Central memory CD8-positive, alpha-beta T cell (primary cell): ENCODE measurements at regions not wholly inside any gene's neighbourhood (a gene's known extent, or its start where the extent isn't known, plus 50 kb on each side); places are given as distances from the start of the nearest gene placed in this dataset.

Experiments used
- ATAC-seq: fragments of 150-1000 bp; cut with Tn5 transposase; replicated peaks from 2 replicates; pipeline ENCODE4 v1.10.0; 2022; ENCODE audit warnings: mild to moderate bottlenecking, moderate FRiP score, moderate number of reproducible peaks; ENCODE audit not compliant: poor library complexity, severe bottlenecking; ENCODE audit errors: extremely low read depth
- DNase-seq, 2 donors: peaks; one replicate each; pipeline ENCODE4 v3.0.0; 2021; ENCODE audit warnings: low spot score in 2 of 2
- H3K27ac Mint-ChIP-seq: one replicate; pipeline ENCODE4 v1.8.0; 2022; ENCODE audit warnings: low read depth, mild to moderate bottlenecking, moderate library complexity, mixed read lengths
- H3K27me3 Mint-ChIP-seq: one replicate; pipeline ENCODE4 v1.8.0; 2022; ENCODE audit warnings: mixed read lengths
- H3K36me3 Mint-ChIP-seq: one replicate; pipeline ENCODE4 v1.8.0; 2022; ENCODE audit warnings: mild to moderate bottlenecking, moderate library complexity, mixed read lengths; ENCODE audit not compliant: insufficient read depth
- H3K4me1 Mint-ChIP-seq: one replicate; pipeline ENCODE4 v1.8.0; 2022; ENCODE audit warnings: mixed read lengths
- H3K4me3 Mint-ChIP-seq: one replicate; pipeline ENCODE4 v1.8.0; 2022; ENCODE audit warnings: mild to moderate bottlenecking, moderate library complexity, mixed read lengths
- H3K9me3 Mint-ChIP-seq: one replicate; pipeline ENCODE4 v1.8.0; 2022; ENCODE audit warnings: mixed read lengths

DNA sequence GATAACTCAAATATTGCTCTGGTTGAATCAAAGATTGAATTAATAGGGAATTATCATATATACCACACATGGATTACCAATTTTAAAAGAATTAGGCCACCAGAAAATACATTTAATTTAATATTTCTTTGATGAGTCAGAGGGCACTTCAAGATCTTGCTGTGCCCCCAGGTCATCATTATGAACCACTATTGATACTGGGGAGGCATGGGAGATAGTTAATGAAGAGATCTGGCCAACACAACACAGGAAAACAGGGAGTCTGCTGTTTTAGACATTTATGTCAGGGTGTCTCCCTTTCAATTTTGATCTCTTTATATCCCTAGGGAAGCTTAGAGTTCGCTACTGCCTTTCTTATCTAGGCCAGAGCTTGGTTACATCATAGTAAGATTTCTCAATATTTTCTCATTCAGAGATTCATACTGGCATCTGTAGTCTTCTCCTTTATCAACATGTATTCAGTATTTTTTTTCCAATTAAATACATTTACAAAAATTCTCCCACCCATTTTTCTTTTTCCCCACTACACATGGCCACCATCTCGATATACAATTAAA lies 158.3 kb upstream of the ZFHX3 start:
- DNase-seq (no peak), ATAC-seq (no peak)
- Mint-ChIP-seq H3K27ac (no peak overlapping the region), H3K4me3 (no peak overlapping the region), H3K4me1 (no peaks in the 10 kb centered on the region), H3K9me3 (peaks cover 18% of the 10 kb centered on the region), H3K36me3 (no peaks in the 10 kb centered on the region), H3K27me3 (no peaks in the 10 kb centered on the region)

GRCh38 chr16:73205153-73205886 lies 157.4 kb upstream of the ZFHX3 start:
- ATAC-seq (no peak), DNase-seq (no peak)
- Mint-ChIP-seq H3K27ac (no peak overlapping the region), H3K27me3 (no peaks in the 10 kb centered on the region), H3K9me3 (peaks cover 18% of the 10 kb centered on the region), H3K4me1 (no peaks in the 10 kb centered on the region), H3K36me3 (no peaks in the 10 kb centered on the region), H3K4me3 (no peak overlapping the region)

DNA sequence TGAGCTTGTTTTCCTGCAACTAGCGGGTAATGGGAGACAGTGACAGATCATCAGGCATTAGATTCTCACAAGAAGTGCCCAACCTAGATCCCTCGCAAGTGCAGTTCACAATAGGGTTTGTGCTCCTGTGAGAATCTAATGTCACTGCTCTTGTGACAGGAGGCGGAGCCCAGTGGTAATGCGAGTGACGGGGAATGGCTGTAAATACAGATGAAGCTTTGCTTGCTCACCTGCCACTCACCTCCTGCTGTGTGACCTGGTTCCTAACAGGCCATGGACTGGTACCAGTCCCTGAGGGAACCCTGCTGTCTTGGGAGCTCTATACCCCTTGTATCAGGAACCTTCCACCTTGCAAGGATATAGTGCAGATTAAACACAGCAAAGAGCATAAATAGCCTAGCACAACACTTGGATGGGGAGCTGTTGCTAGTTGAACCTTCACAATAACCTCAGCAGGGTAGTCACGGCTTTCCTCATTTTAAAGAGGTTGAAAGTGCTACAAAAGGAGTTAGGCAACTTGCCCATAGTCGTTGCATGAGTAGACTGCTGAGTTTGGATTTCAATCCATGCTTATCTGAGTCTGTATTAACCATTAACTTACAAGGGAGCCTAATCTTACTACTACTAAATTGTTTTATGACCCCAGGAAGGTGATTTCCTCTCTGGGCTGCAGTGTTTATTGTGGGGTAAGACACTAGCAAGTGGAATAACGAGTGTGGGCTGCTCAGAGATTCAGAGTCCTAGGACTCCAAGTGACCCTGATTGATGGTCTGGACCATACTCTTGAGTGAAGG lies 156.6 kb upstream of the ZFHX3 start:
- H3K9me3 Mint-ChIP-seq, result peaks cover 18% of the 10 kb centered on the region
- no peaks in the 10 kb centered on the region for H3K4me1 Mint-ChIP-seq
- ATAC-seq, result no peak
- no peaks in the 10 kb centered on the region for H3K27me3 Mint-ChIP-seq
- no peaks in the 10 kb centered on the region for H3K36me3 Mint-ChIP-seq
- H3K27ac Mint-ChIP-seq, result no peak overlapping the region
- no peak for DNase-seq
- no peak overlapping the region for H3K4me3 Mint-ChIP-seq

DNA sequence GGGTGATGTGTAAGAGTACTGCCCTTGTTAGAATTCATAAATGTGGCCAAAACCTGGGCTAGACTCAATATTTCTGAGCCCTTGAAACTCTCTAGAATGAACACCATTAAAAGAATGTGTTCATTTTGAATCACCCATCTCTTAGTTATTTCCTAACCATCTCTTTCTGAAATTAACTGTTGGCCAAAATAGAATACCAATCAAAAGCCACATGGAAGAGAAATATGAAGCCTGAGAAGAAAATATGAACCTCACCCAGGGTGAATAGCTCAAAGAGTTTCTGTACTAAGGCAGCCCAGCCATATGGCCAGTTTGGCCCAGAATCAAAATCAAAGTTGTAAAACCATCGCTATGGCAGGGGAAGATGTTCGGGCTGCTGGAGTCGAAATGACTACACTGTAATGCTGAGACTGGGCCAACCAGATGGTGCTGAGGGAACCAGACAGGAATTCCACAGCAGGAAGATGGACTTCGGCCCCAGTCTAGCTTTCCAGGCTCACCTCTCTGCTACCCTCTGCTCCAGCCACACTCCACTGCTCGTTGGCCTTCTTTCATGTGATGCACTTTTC lies 154.3 kb upstream of the ZFHX3 start:
- H3K4me3 Mint-ChIP-seq, result no peak overlapping the region
- DNase-seq (no peak), ATAC-seq (no peak)
- no peak overlapping the region for H3K27ac Mint-ChIP-seq
- no peaks in the 10 kb centered on the region for H3K36me3 Mint-ChIP-seq
- H3K4me1 Mint-ChIP-seq, result no peaks in the 10 kb centered on the region
- H3K9me3 Mint-ChIP-seq, result peaks cover 12% of the 10 kb centered on the region
- no peaks in the 10 kb centered on the region for H3K27me3 Mint-ChIP-seq

- ATAC-seq (no peak), DNase-seq (no peak)
- no peaks in the 10 kb centered on the region for H3K27me3 Mint-ChIP-seq
- H3K9me3 Mint-ChIP-seq, result peaks cover 12% of the 10 kb centered on the region
- H3K4me1 Mint-ChIP-seq, result no peaks in the 10 kb centered on the region
- H3K27ac Mint-ChIP-seq, result no peak overlapping the region
- no peak overlapping the region for H3K4me3 Mint-ChIP-seq
- H3K36me3 Mint-ChIP-seq, result no peaks in the 10 kb centered on the region
These were observed 151.3 kb upstream of the ZFHX3 start for GRCh38 chr16:73199214-73199613.

- H3K4me3 Mint-ChIP-seq, result no peak overlapping the region
- H3K27me3 Mint-ChIP-seq, result no peaks in the 10 kb centered on the region
- ATAC-seq (no peak), DNase-seq (no peak)
- H3K27ac Mint-ChIP-seq, result no peak overlapping the region
- H3K9me3 Mint-ChIP-seq, result peaks cover 12% of the 10 kb centered on the region
- no peaks in the 10 kb centered on the region for H3K36me3 Mint-ChIP-seq
- H3K4me1 Mint-ChIP-seq, result no peaks in the 10 kb centered on the region
These were observed 150.6 kb upstream of the ZFHX3 start for GRCh38 chr16:73198481-73198880.

- Mint-ChIP-seq H3K4me1 (no peaks in the 10 kb centered on the region), H3K27ac (no peak overlapping the region)
These were observed 149.7 kb upstream of the ZFHX3 start for GRCh38 chr16:73197598-73197997.

DNA sequence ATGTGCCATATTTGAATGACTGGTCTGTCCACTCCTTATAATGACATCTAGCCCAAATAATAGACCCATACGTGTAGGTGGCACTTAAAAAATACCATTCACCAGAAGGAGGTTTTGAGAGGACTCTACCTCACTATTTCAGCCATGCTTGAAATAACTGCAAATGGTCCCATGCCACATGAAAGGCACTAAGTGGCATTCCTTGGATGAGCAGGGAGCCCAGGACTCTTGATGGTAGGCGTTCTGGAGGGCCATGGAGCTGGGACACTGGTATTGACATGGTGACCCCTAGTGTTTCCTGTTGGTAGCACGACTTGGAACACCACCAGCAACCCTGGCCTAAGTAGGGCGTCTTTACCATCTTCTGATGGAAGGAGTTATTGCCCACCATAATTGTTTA lies 148.7 kb upstream of the ZFHX3 start:
- H3K27ac Mint-ChIP-seq, result no peak overlapping the region
- H3K4me1 Mint-ChIP-seq, result no peaks in the 10 kb centered on the region
- H3K36me3 Mint-ChIP-seq, result no peaks in the 10 kb centered on the region
- H3K9me3 Mint-ChIP-seq, result no peaks in the 10 kb centered on the region
- DNase-seq, result no peak
- no peak for ATAC-seq
- H3K27me3 Mint-ChIP-seq, result no peaks in the 10 kb centered on the region
- H3K4me3 Mint-ChIP-seq, result no peak overlapping the region

More at GRCh38 chr16:73197598-73197997, 149.7 kb upstream of the ZFHX3 start:
- Mint-ChIP-seq H3K9me3 (peaks cover 6% of the 10 kb centered on the region), H3K36me3 (no peaks in the 10 kb centered on the region), H3K4me3 (no peak overlapping the region), H3K27me3 (no peaks in the 10 kb centered on the region)
- ATAC-seq (no peak), DNase-seq (no peak)

DNA sequence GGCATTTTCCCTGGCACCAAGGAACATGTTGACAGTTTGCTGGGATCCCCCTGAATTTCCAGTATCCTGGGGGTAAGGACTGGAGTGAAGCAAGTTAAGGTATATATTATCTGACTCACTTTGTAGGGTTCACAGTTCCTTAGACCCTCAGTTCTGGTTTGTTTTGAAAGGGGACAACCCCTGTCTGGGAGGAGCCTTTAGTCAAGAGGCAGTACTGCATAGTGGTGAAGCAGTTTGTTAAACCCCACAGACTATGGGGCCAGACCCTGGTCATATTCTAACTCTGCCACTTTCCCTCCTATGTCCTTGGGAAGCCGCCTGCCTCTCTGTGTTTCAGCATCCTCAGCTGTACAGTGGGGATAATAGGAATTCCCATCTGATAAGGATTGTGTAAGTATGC lies 145.5 kb upstream of the ZFHX3 start:
- H3K36me3 Mint-ChIP-seq, result no peaks in the 10 kb centered on the region

GRCh38 chr16:73192232-73192894 lies 144.4 kb upstream of the ZFHX3 start:
- Mint-ChIP-seq H3K36me3 (no peaks in the 10 kb centered on the region), H3K27ac (no peak overlapping the region), H3K4me3 (no peak overlapping the region), H3K4me1 (no peaks in the 10 kb centered on the region), H3K9me3 (no peaks in the 10 kb centered on the region), H3K27me3 (no peaks in the 10 kb centered on the region)
- ATAC-seq (no peak), DNase-seq (no peak)

More for the DNA sequence above, 145.5 kb upstream of the ZFHX3 start:
- Mint-ChIP-seq H3K27me3 (no peaks in the 10 kb centered on the region), H3K9me3 (no peaks in the 10 kb centered on the region), H3K27ac (no peak overlapping the region), H3K4me3 (no peak overlapping the region), H3K4me1 (no peaks in the 10 kb centered on the region)
- DNase-seq, result no peak
- no peak for ATAC-seq

GRCh38 chr16:73191660-73192046 lies 143.7 kb upstream of the ZFHX3 start:
- Mint-ChIP-seq H3K9me3 (no peaks in the 10 kb centered on the region), H3K27ac (no peak overlapping the region), H3K27me3 (no peaks in the 10 kb centered on the region), H3K4me1 (no peaks in the 10 kb centered on the region), H3K4me3 (no peak overlapping the region), H3K36me3 (no peaks in the 10 kb centered on the region)
- DNase-seq, result no peak
- no peak for ATAC-seq
